ENCODE measurements at regions not wholly inside any gene's neighbourhood (a gene's known extent, or its start where the extent isn't known, plus 50 kb on each side); places are given as distances from the start of the nearest gene placed in this dataset.

GRCh38 chr5:74576941-74577456, 63.5 kb downstream of the ENC1 start:
- DNase-seq (ENCODE audit: low read depth in 4 of 4, low spot score in 3 of 4) = no peak

DNA sequence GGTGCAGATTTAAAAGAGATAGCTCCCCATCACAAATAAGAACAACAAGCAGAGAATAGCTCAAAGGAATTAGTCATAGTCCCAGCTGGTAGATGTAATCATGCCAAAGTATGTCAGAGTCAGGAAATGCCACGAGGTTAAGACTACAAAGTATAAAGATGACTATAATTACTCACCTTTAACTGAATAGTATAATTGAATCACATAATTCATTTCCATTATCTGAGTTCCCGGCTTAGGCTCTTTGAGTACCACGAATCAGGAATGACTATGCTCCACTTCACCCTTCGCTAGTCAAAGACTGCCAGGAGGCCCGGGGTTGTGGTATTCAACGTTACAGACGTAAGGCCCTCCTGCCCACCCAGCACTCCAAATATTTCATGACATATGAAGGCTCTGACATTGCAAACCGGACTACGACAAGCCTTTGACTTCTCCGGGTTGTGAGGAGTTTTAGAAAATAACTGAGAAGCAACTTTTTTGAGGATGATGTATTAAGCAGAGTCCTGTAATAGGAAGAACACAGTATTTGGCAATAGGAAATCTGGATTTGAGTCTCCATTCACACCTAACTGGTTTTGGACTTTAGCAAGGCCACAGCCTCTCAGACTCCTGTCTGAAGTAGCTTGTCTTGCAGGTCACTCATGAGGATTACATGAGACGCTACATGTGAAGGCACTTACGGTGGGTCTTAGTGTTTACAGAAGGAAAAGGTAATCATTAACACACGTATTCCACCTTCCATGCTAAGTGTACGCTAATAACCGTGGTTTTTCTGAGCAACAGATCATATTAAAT, 64.6 kb downstream of the ENC1 start:
- no peak for DNase-seq (ENCODE audit: low read depth in 4 of 4, low spot score in 3 of 4)

- no peak for DNase-seq (ENCODE audit: low read depth in 4 of 4, low spot score in 3 of 4)
These were observed 70.3 kb downstream of the ENC1 start for GRCh38 chr5:74570250-74570649.

GRCh38 chr5:74567411-74567995, 73.0 kb downstream of the ENC1 start:
- DNase-seq (ENCODE audit: low read depth in 4 of 4, low spot score in 3 of 4) = peak in 2 of 4 donors; percentile 70 to 73

- DNase-seq (ENCODE audit: low read depth in 4 of 4, low spot score in 3 of 4) = no peak
These were observed 78.4 kb downstream of the ENC1 start for GRCh38 chr5:74562122-74562521.

GRCh38 chr5:74560245-74560644, 80.3 kb downstream of the ENC1 start:
- no peak for DNase-seq (ENCODE audit: low read depth in 4 of 4, low spot score in 3 of 4)

DNA sequence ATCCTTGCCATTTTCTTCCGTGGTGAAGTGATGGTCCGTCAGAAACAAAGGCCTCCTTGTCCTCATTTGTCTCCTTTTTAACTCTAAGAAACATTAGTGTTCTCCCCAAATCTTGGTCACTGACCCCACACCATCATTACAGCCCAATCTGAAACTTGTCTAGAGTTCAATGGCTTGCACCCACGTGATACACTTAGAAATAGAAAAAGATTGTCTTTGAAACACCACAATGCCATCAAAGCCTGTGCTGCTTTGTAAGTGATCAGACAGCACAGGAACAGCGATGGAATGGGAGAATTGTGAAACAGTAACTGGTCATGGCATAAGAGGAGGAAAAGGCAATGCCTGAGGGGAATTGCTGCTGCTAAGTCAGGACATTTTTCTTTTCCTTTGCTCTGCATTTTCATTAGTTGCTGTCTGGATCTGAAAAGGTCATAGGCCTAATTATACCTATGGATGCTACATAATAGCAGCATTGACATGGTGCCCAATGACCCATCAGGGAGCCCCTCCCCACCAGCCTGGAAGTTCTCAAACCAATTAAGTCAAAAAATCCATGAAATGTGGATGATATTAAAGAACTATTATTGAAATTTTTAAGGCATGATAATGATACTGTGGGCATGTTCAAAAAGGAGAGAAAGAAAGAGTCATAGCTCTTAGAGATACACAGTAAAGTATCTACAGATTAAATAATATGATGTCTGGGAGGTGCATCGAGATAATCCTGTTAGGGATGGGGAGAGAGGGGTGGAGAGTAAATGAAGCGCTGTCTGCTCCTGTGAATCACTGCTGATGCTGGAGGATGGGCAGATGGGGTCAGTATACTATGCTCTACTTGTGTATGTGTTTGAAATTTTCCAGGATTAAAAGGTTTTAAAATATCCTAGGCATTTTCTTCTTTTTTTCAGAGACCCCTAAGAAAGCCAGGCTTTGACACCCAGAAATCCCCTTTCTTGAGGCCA, 83.6 kb downstream of the ENC1 start:
- DNase-seq (ENCODE audit: low read depth in 4 of 4, low spot score in 3 of 4) = no peak

DNA sequence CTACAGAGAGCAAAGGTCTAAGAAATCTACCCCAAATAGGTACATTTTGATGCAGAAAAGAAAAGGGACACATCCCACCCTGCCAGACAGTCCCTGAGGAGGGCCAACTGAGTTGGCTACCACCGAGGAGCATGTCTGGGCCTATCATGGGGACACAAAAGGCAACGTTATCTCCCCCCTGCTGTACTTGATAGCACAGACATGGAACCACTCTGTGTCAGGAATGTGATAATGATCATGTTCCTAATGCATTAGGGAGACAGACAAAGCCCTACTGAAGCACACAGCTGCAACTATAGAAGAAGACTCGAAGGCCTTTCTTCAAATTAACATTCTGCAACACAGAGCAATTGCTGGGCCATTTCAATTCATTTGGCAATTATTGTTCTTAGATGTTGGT, 84.5 kb downstream of the ENC1 start:
- no peak for DNase-seq (ENCODE audit: low read depth in 4 of 4, low spot score in 3 of 4)

DNA sequence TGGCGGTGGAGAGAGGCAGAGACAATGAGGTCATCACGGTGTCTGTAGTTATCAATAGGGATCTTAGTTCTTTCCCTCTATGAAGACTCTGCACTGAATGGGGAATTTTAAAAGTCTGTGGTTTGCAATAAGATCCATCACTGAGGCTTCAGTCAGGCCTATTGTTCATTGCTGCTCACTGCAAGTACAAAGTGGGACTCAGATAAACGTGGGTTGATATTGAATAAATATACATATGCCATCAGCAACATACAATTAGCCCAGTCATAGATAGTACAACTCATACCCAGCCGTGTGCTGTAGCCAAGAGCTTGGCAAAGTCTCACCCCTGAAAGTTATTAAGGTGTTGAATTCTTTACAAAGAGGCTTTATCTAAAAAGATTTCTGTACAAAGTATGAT, 88.4 kb downstream of the ENC1 start:
- no peak for DNase-seq (ENCODE audit: low read depth in 4 of 4, low spot score in 3 of 4)

DNA sequence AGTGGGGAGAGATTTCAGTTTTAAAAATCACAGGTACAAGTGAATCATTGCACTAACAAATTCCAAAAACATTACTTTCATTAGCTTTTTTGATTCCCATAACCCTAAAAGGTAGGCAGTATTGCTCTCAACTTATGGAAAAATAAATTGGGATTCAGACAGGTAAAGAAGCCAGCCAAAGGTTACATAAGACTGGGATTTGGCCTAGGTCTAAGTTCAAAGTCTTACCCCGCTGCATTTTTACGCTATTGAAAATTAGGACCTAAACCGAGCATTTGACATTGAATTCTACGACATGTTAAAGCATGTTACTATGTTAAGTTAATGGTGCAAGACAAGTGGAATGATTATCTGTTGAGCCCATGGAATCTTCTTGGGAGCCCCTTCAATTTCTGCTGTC, 89.6 kb downstream of the ENC1 start:
- no peak for DNase-seq (ENCODE audit: low read depth in 4 of 4, low spot score in 3 of 4)

- no peak for DNase-seq (ENCODE audit: low read depth in 4 of 4, low spot score in 3 of 4)
These were observed 91.1 kb downstream of the ENC1 start for GRCh38 chr5:74549384-74549783.

DNA sequence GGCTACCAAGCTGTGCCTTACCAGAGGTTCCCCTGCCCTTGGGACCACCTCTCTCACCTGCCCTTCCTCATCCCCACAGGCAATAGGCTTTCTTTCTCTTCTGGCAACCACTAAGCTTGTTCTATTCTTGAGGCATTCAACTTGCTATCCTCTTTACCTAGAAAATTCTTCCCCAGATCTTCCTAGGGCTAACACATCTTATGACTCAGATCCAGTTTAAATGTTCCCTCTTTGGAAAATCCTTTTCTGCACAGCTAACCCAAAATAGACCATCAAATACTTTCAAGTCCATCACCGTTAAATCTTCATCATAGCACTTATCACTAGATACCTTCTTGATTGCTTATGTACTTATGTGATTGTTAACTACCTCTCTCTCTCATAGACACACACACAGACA, 93.7 kb downstream of the ENC1 start:
- no peak for DNase-seq (ENCODE audit: low read depth in 4 of 4, low spot score in 3 of 4)

DNA sequence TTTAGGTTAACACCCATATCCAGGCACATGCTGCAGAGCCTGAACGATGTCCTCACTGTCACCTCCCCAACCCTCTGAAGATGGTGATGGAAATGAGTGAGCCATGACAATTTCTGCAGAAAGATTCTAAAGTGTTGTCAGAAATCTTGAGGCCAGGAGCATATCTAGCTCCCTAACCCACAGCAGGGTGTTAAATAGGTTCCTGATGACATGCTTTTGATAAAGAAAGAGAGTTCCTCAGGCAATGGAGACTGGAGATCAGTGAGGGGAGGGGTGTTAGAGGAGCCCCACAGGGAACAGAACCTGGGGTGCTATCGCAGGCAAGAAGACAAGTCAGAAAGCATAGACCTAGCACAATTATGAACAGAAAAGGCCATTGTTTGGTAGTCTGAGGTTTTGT, 95.7 kb downstream of the ENC1 start:
- DNase-seq (ENCODE audit: low read depth in 4 of 4, low spot score in 3 of 4) = no peak

DNA sequence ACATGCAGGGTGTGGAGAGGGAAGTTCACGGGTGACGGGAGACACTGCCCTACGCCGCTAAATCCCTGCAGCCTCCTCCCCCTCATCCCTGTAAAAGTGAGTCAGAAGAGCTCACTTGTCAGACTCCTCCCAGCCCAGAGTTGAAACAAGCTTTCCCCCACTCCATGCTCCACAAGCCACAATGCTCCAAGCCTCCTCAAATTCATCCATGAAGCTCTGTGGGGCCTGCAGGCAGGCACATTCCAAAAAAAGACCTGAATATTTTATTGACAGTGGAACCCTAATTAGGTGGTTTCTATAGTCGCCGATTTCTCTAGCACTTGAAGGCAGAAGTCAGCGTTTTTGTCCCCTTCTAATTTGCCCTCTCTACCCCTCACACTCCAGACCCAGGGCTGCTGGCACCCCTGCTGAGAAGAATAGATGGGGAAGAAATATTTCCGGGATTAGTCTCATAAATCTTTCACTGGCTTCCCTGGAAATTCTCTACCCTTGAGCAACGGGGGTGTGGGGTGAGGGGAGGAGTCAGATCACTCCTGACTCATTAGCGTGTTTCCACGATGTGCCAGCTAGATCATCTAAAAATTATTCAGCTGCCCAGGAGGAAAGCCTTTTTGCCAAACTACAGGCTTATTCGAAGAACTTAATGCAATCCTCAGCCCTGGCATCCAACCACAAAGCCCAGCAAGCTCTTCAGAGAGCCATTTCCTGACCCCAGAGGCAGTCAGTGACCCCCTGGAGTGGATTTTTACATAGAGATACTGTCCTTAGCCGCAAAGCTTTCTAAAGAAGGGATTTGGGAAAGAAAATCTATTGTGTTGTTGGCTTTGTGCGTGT, 97.1 kb downstream of the ENC1 start:
- DNase-seq (ENCODE audit: low read depth in 4 of 4, low spot score in 3 of 4) = no peak

- DNase-seq (ENCODE audit: low read depth in 4 of 4, low spot score in 3 of 4) = no peak
These were observed 98.0 kb downstream of the ENC1 start for GRCh38 chr5:74542482-74542881.

DNA sequence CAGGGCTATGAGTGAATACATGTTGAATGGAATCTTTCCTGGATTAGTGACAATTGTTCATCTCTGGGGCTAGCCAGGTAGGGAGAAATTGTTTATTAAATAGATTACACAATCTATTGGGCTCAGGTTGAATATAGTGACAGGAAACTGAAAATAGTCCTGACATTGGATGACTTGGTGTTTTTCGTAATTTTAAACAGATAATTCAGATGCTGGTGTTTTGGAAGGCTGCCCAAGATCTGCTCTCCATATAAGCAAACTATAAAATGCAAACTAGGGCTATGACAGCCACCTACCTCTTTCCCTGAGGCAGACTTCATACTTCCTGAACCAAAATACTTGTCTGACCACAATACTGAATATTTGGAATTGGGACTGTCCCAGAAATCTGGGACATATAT, 99.1 kb downstream of the ENC1 start:
- DNase-seq (ENCODE audit: low read depth in 4 of 4, low spot score in 3 of 4) = no peak

DNA sequence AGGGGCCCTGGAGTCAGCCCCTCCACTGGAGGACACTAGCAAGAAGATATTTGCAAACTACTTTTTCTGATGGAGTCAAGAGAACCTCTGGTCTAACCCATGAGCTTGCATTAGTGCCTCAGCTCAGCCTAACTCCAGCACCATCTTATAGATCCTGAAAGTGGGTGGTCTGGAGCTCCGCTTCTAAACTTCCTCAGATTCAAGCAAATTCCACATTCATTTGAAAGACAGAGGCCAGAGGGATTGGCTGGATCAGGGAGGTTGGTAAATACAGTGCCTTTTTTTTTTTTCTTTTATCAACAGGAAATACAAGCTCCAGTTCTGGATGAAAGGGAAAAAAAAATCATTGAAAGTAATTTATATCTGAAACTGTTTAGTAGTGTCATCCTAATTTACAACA, 99.9 kb downstream of the ENC1 start:
- DNase-seq (ENCODE audit: low read depth in 4 of 4, low spot score in 3 of 4) = no peak

- DNase-seq (ENCODE audit: low read depth in 4 of 4, low spot score in 3 of 4) = no peak
These were observed 100.5 kb downstream of the ENC1 start for GRCh38 chr5:74539986-74540385.

DNA sequence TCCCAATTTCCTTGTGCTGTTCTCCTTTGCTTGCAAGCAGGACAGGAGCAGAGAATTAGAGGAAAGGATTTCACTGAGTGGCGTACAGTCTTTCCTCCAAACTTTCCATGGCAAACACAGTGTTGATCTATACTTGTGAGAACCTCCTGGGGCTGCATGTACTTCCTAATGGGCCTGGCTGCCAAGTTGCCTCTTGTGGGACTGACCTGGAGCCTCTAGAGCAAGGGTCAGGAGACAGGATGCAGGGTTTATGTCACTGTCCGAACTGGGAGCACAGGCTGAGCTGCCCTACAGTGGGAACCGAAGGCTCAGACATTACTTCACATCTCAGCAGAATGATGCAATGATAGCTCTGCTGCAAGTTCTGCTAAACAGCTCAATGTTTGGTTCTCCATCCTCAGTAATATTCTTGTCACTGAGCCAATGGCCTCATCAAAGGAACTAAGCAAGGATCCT, 102.3 kb downstream of the ENC1 start:
- DNase-seq (ENCODE audit: low read depth in 4 of 4, low spot score in 3 of 4) = no peak

DNA sequence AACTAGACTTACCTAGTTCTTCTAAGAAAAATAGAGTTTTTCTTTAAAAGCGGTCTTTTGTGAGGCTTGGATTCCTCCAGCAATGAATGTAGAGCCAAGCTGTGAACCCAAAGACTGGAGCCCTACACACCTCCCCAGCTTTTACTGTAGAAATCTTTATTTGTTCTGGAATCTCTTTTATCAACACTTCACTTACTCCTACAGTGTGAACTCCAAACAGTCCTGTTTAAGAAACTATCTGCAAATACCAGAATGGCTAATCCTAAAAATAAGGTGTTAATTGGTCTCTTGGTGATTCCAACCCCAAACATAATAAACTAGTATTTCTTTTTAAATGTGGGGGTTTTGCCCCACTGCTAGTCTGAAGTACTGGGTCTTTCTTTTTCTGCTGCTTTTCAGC, 103.9 kb downstream of the ENC1 start:
- DNase-seq (ENCODE audit: low read depth in 4 of 4, low spot score in 3 of 4) = no peak
